Epithelial cell of proximal tubule (primary cell): ENCODE measurements at regions not wholly inside any gene's neighbourhood (a gene's known extent, or its start where the extent isn't known, plus 50 kb on each side); places are given as distances from the start of the nearest gene placed in this dataset.

ENCODE experiments used
- DNase-seq: peaks from one replicate; pipeline ENCODE4 v3.0.0-alpha.2; 2011; ENCODE audit warnings: low read depth
- H3K4me3 ChIP-seq: 2 replicates; pipeline ENCODE4 v1.5.1; 2011; ENCODE audit warnings: low read depth, mild to moderate bottlenecking, low read length
- TF ChIP-seq, protein P1 (sequence below): conservative IDR thresholded peaks from 2 replicates; pipeline ENCODE4 v1.5.1; 2012; ENCODE audit warnings: low read depth, mild to moderate bottlenecking, low read length

GRCh38 chr2:22110244-22110651, 986.5 kb downstream of the TDRD15 start:
- no peak for DNase-seq
- no peak overlapping the region for H3K4me3 ChIP-seq
- TF ChIP-seq, protein P1, sequence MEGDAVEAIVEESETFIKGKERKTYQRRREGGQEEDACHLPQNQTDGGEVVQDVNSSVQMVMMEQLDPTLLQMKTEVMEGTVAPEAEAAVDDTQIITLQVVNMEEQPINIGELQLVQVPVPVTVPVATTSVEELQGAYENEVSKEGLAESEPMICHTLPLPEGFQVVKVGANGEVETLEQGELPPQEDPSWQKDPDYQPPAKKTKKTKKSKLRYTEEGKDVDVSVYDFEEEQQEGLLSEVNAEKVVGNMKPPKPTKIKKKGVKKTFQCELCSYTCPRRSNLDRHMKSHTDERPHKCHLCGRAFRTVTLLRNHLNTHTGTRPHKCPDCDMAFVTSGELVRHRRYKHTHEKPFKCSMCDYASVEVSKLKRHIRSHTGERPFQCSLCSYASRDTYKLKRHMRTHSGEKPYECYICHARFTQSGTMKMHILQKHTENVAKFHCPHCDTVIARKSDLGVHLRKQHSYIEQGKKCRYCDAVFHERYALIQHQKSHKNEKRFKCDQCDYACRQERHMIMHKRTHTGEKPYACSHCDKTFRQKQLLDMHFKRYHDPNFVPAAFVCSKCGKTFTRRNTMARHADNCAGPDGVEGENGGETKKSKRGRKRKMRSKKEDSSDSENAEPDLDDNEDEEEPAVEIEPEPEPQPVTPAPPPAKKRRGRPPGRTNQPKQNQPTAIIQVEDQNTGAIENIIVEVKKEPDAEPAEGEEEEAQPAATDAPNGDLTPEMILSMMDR: peak; percentile 23

GRCh38 chr2:22124003-22124402, 1000.2 kb downstream of the TDRD15 start:
- no peak overlapping the region for H3K4me3 ChIP-seq
- DNase-seq: no peak
- TF ChIP-seq, protein P1: peak; percentile 38

GRCh38 chr2:22126106-22126505, 1002.3 kb downstream of the TDRD15 start:
- no peak overlapping the region for H3K4me3 ChIP-seq
- DNase-seq: peak; percentile 37
- TF ChIP-seq, protein P1: no peak

GRCh38 chr2:22126978-22127377, 1003.2 kb downstream of the TDRD15 start:
- no peak overlapping the region for H3K4me3 ChIP-seq
- TF ChIP-seq, protein P1: no peak
- no peak for DNase-seq

DNA sequence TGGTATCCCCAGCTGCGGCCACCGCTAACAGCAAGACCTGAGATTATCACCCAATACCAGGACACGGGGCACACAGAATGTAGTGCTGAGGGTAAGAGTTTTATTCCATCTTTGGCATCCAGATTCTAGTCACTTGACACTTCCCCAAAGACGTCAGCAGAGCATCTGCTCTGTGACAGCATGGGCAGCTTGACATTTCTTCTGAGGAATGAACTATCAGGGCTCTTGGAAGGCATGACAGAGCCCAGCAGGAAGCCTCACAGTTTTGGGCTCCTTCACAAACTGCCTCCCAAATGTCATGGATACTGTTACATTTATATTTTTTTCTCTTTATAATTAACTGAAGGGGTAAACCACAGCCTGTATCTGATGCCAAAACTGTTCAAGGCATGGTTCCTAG, 1010.7 kb downstream of the TDRD15 start:
- no peak for DNase-seq
- TF ChIP-seq, protein P1: no peak

DNA sequence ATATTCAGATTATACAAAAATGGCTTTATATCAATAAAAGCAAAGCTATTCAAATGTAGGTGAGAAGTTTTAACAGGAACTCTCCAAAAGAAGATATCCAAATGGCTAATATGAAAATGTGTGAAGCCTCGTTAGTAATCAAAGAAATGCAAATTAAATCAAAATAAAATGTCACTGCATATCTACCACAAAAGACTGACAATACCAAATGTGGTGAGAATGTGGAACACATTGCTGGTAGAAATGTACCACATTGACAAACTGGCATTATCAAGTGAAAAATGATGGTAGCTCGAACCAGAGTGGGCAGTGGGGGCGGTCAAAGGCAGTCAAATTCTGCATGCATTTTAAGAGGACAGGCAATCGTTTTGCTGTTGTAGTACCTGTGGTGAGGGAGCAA, 1012.7 kb downstream of the TDRD15 start:
- no peak for DNase-seq
- TF ChIP-seq, protein P1: no peak
- H3K4me3 ChIP-seq: no peak overlapping the region

More for the DNA sequence above, 1010.7 kb downstream of the TDRD15 start:
- no peak overlapping the region for H3K4me3 ChIP-seq

DNA sequence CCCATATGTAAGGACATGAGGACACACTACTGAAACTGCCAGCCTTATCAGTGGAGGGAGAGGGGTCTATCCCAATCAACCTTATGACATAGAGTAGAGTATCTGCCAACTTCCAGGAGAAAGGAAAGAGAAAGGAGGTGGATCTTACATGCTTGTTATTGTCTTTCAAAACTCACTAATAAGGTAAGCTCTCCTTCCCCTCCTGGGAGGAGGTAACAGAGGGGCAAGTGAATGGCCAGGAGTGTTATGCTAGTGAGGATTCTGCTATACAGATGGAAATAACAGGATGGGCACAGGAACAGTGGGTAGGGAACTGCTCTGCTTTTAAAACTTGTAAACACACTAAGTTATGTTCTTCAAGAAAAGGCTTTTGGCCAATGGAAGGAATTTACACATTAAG, 1020.1 kb downstream of the TDRD15 start:
- DNase-seq: no peak
- H3K4me3 ChIP-seq: no peak overlapping the region
- TF ChIP-seq, protein P1: no peak
